ENCODE measurements at regions not wholly inside any gene's neighbourhood (a gene's known extent, or its start where the extent isn't known, plus 50 kb on each side); places are given as distances from the start of the nearest gene placed in this dataset.

DNA sequence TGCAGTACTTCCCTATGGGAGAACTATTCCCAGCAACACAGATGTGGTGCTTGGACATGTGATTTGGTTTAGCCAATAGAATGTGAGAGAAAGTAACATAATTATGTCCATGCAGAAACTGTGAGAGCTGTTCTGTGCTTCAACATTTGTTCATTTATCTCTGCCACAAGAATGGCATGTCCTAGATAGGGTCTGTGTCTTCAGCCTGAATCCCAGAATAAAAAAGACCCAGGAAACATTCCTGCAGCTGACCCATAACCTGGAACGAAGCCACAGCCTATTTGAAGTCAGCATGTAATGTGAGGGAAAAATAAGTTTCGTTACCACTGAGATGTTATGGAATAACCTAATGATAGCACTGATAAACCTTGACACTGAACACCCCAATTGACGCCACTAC is 552.0 kb upstream of the USP24 start:
- TF ChIP-seq ZNF274 (IDR thresholded peaks at IDR 0.05; ENCODE audit: low read depth, low read length) (no peak), YY1 (IDR thresholded peaks at IDR 0.05; ENCODE audit: insufficient read depth, insufficient read length) (no peak)

Data from NT2/D1 (cell line).